IMR-90 (cell line): ENCODE measurements at regions not wholly inside any gene's neighbourhood (a gene's known extent, or its start where the extent isn't known, plus 50 kb on each side); places are given as distances from the start of the nearest gene placed in this dataset.
A peak's percentile ranks its signal among the peaks of the same experiment; 100 is the strongest.

Source experiments
- ATAC-seq: fragments of 200-7000 bp; cut with Tn5 transposase; 2 replicates; pipeline ENCODE4 v1.9.1; 2020; ENCODE audit warnings: low read depth, mild to moderate bottlenecking, moderate library complexity
- BruUV-seq: library from RNA; stranded (reverse); fragments of 400-500 nt; replicated peaks from 2 replicates; lab custom pipeline; 2021; lab: Mats Ljungman, UMichigan
- CTCF ChIA-PET: fragments of 300-600 bp; formaldehyde crosslinking; extraction: SDS; loops from one replicate; lab custom pipeline; 2021; ENCODE audit warnings: antibody characterized with exemption; lab: Yijun Ruan, JAX
- POLR2A ChIA-PET: fragments of 300-600 bp; sonication (Branson Sonifier 250); formaldehyde crosslinking; loops from one replicate; lab custom pipeline; 2022; ENCODE audit warnings: antibody characterized with exemption; ENCODE audit not compliant: unreplicated experiment; lab: Charles Lee
- DNase-seq: peaks from one replicate; pipeline ENCODE4 v3.0.0; 2013
- H2AFZ ChIP-seq: replicated peaks from 2 replicates; pipeline ENCODE3; 2013; ENCODE audit warnings: low read length, mild to moderate bottlenecking; ENCODE audit not compliant: poor library complexity
- H2AK5ac ChIP-seq: 2 replicates; pipeline ENCODE4 v1.6.1; 2013; ENCODE audit warnings: low read depth, low read length, inconsistent platforms
- H2AK9ac ChIP-seq: replicated peaks from 2 replicates; pipeline ENCODE3; 2013; ENCODE audit warnings: mild to moderate bottlenecking, low read depth, low read length, moderate library complexity; ENCODE audit not compliant: poor library complexity
- H2BK120ac ChIP-seq: 2 replicates; pipeline ENCODE4 v1.6.1; 2013; ENCODE audit warnings: low read depth, low read length, inconsistent platforms
- H2BK15ac ChIP-seq: 3 replicates; pipeline ENCODE4 v1.6.1; 2013; ENCODE audit warnings: low read depth, low read length, inconsistent platforms
- H2BK20ac ChIP-seq: 2 replicates; pipeline ENCODE4 v1.6.1; 2013; ENCODE audit warnings: low read depth, mild to moderate bottlenecking, inconsistent platforms, low read length, moderate library complexity
- H2BK5ac ChIP-seq: 2 replicates; pipeline ENCODE4 v1.6.1; 2013; ENCODE audit warnings: mild to moderate bottlenecking, low read depth, low read length, inconsistent platforms; ENCODE audit not compliant: poor library complexity, severe bottlenecking
- H3K14ac ChIP-seq: replicated peaks from 2 replicates; pipeline ENCODE4 v1.6.1; 2013; ENCODE audit warnings: low read depth, low read length, inconsistent platforms
- H3K18ac ChIP-seq: 2 replicates; pipeline ENCODE4 v1.6.1; 2013; ENCODE audit warnings: low read depth, low read length, control low read depth
- H3K23ac ChIP-seq: 2 replicates; pipeline ENCODE4 v1.6.1; 2013; ENCODE audit warnings: low read depth, low read length, inconsistent platforms
- H3K27ac ChIP-seq: 2 replicates; pipeline ENCODE4 v1.5.1; 2013; ENCODE audit warnings: mild to moderate bottlenecking, control low read depth, low read length; ENCODE audit not compliant: insufficient read depth
- H3K27me3 ChIP-seq: 2 replicates; pipeline ENCODE4 v1.6.1; 2013; ENCODE audit warnings: low read length; ENCODE audit not compliant: control insufficient read depth, insufficient read depth
- H3K36me3 ChIP-seq: 2 replicates; pipeline ENCODE4 v1.6.1; 2013; ENCODE audit warnings: low read length, mixed read lengths; ENCODE audit not compliant: control insufficient read depth, insufficient read depth
- H3K4ac ChIP-seq: 2 replicates; pipeline ENCODE4 v1.6.1; 2013; ENCODE audit warnings: low read depth, low read length, inconsistent platforms
- H3K4me1 ChIP-seq: 2 replicates; pipeline ENCODE4 v1.6.1; 2013; ENCODE audit warnings: low read length, mixed read lengths; ENCODE audit not compliant: control insufficient read depth, insufficient read depth
- H3K4me2 ChIP-seq: 2 replicates; pipeline ENCODE4 v1.6.1; 2013; ENCODE audit warnings: low read depth, mild to moderate bottlenecking, control low read depth, low read length, moderate library complexity
- H3K4me3 ChIP-seq: 2 replicates; pipeline ENCODE4 v1.5.1; 2013; ENCODE audit warnings: low read depth, mild to moderate bottlenecking, control low read depth, low read length, moderate library complexity; ENCODE audit not compliant: insufficient read depth
- H3K56ac ChIP-seq: 2 replicates; pipeline ENCODE4 v1.6.1; 2013; ENCODE audit warnings: low read length, inconsistent platforms; ENCODE audit not compliant: insufficient read depth; ENCODE audit errors: extremely low read depth
- H3K79me1 ChIP-seq, 2 experiments: 2 replicates each; pipeline ENCODE4 v1.6.1; 2013; ENCODE audit warnings: low read length in 2 of 2, inconsistent platforms in 1 of 2, low read depth in 1 of 2
- H3K9ac ChIP-seq: 2 replicates; pipeline ENCODE4 v1.6.1; 2013; ENCODE audit warnings: low read depth, low read length, control low read depth
- H3K9me1 ChIP-seq: 2 replicates; pipeline ENCODE4 v1.6.1; 2013; ENCODE audit warnings: low read length, inconsistent platforms; ENCODE audit not compliant: insufficient read depth
- H3K9me3 ChIP-seq: 2 replicates; pipeline ENCODE4 v1.6.1; 2013; ENCODE audit warnings: low read length; ENCODE audit not compliant: control insufficient read depth, insufficient read depth
- H4K20me1 ChIP-seq: 2 replicates; pipeline ENCODE4 v1.6.1; 2013; ENCODE audit warnings: low read length, inconsistent platforms; ENCODE audit not compliant: insufficient read depth
- H4K5ac ChIP-seq: 2 replicates; pipeline ENCODE4 v1.6.1; 2013; ENCODE audit warnings: mild to moderate bottlenecking, low read depth, low read length, control low read depth
- H4K8ac ChIP-seq, 2 experiments: 2 replicates each; pipeline ENCODE4 v1.6.1; 2013; ENCODE audit warnings: low read depth in 2 of 2, low read length in 2 of 2, control low read depth in 1 of 2, inconsistent platforms in 1 of 2
- H4K91ac ChIP-seq: 2 replicates; pipeline ENCODE4 v1.6.1; 2013; ENCODE audit warnings: low read depth, low read length, inconsistent platforms; ENCODE audit not compliant: insufficient read depth
- BHLHE40 ChIP-seq: fragments of 150-350 bp; IDR thresholded peaks from 2 replicates; pipeline ENCODE4 v1.6.1; 2016; ENCODE audit warnings: mild to moderate bottlenecking, low read depth, low read length
- CEBPB ChIP-seq: IDR thresholded peaks from 2 replicates; pipeline ENCODE4 v1.6.1; 2012; ENCODE audit warnings: low read depth, low read length, improper control_type of control experiment
- CHD1 ChIP-seq: IDR thresholded peaks from 2 replicates; pipeline ENCODE4 v1.6.1; 2012; ENCODE audit warnings: low read depth, low read length, improper control_type of control experiment
- FOS ChIP-seq: fragments of 150-350 bp; IDR thresholded peaks from 2 replicates; pipeline ENCODE4 v1.6.1; 2016; ENCODE audit warnings: low read depth, low read length
- MAFK ChIP-seq: IDR thresholded peaks from 2 replicates; pipeline ENCODE4 v1.6.1; 2012; ENCODE audit warnings: low read depth, low read length, improper control_type of control experiment
- MAZ ChIP-seq: IDR thresholded peaks from 2 replicates; pipeline ENCODE4 v1.6.1; 2012; ENCODE audit warnings: low read depth, mild to moderate bottlenecking, low read length, improper control_type of control experiment, moderate library complexity, borderline replicate concordance
- MXI1 ChIP-seq: IDR thresholded peaks from 2 replicates; pipeline ENCODE4 v1.6.1; 2012; ENCODE audit warnings: low read depth, mild to moderate bottlenecking, low read length, moderate library complexity, borderline replicate concordance
- NFE2L2 ChIP-seq: fragments of 150-350 bp; IDR thresholded peaks from 2 replicates; pipeline ENCODE4 v1.6.1; 2016; ENCODE audit warnings: low read depth, mild to moderate bottlenecking, low read length
- POLR2A ChIP-seq: IDR thresholded peaks from 2 replicates; pipeline ENCODE4 v1.6.1; 2012; ENCODE audit warnings: mild to moderate bottlenecking, low read depth, low read length
- RAD21 ChIP-seq: IDR thresholded peaks from 2 replicates; pipeline ENCODE4 v1.6.1; 2012; ENCODE audit warnings: low read length, improper control_type of control experiment
- RCOR1 ChIP-seq: IDR thresholded peaks from 2 replicates; pipeline ENCODE4 v1.6.1; 2012; ENCODE audit warnings: mild to moderate bottlenecking, low read length, improper control_type of control experiment; ENCODE audit not compliant: insufficient replicate concordance
- RFX5 ChIP-seq: IDR thresholded peaks from 2 replicates; pipeline ENCODE4 v1.8.0; 2012; ENCODE audit warnings: low read depth, mild to moderate bottlenecking, low read length, moderate library complexity
- SMC3 ChIP-seq: fragments of 150-350 bp; IDR thresholded peaks from 2 replicates; pipeline ENCODE4 v1.6.1; 2016; ENCODE audit warnings: low read depth, mild to moderate bottlenecking, antibody characterized with exemption, low read length, moderate library complexity
- WGBS, 2 experiments: methylation state at CpG; one replicate each; pipeline versions ENCODE4 v1.1.5 to v1.1.7; 2013; ENCODE audit warnings: missing lambda C conversion rate in 2 of 2; ENCODE audit not compliant: insufficient read length in 1 of 2; ENCODE audit errors: extremely low coverage in 2 of 2; 5-methylcytosine and 5-hydroxymethylcytosine counted together
- dilution Hi-C: fragments of 300-500 bp; cut with HindIII; formaldehyde crosslinking; loops from one replicate; pipeline ENCODE4 v1.14.3; 2018; ENCODE audit warnings: low sequenced_read_pairs; ENCODE audit not compliant: unreplicated experiment
- in situ Hi-C: fragments of 300-500 bp; cut with MboI; formaldehyde crosslinking; loops from 3 replicates; pipeline ENCODE4 v1.14.3; 2019; ENCODE audit warnings: low sequenced_read_pairs, inconsistent platforms, mixed read lengths
- intact Hi-C: fragments of 100-400 bp; cut with micrococcal nuclease; formaldehyde crosslinking; loops from 2 replicates; pipeline ENCODE4 v1.10.0; 2022
- TF ChIP-seq, protein P1 (sequence below): conservative IDR thresholded peaks from 2 replicates; pipeline ENCODE4 v1.5.1; 2012; ENCODE audit warnings: mild to moderate bottlenecking, low read depth, low read length, improper control_type of control experiment
- TF ChIP-seq, protein P2 (sequence below): fragments of 150-350 bp; IDR thresholded peaks from 2 replicates; pipeline ENCODE4 v1.6.1; 2017; ENCODE audit warnings: mild to moderate bottlenecking, antibody characterized with exemption, low read length, low read depth
- TF ChIP-seq, protein P3 (sequence below): fragments of 150-350 bp; IDR thresholded peaks from 2 replicates; pipeline ENCODE4 v1.6.1; 2016; ENCODE audit warnings: low read depth, mild to moderate bottlenecking, low read length, moderate library complexity, borderline replicate concordance

DNA sequence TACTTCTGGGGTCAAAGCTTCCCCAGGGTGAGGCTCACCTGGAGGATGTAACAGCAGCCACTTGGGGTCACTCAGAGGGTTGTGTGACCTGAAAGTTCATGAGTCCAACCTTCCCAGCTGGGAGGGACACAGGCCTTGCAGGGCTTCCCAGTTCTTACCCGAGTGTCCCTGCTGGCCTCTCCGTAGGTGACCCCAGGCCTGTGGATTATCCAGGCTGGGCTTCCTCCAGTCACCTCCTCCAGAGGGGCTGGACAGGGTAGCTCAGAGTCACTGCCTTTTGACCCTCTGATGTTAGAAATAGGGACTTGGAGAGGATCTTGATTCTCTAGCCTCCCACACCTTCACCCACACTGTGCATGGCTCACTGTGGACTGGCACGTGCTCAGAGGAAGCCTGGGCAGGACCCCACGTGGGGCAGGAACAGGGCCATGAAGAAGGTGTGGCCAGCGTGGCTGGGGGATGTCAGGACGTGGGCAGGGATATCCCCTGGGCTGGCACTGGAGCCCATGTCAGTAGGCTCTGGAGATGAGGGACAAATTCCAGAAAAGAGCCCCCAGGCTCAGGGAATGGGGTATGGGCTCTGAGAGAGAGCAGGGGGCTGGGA, 131.8 kb downstream of the ACTL8 start:
- no peak overlapping the region for H2BK120ac ChIP-seq
- no peak overlapping the region for H2BK5ac ChIP-seq
- dilution Hi-C loops (no loop called here), intact Hi-C loops (no loop called here), in situ Hi-C loops (no loop called here)
- H3K4me1 ChIP-seq, result peaks cover 4% of the 10 kb centered on the region; the same call in 1 of the 2 replicates
- no peak overlapping the region for H3K4me3 ChIP-seq
- no peak overlapping the region for H3K4ac ChIP-seq
- H3K79me1 ChIP-seq, result no peaks in the 10 kb centered on the region
- H2AFZ ChIP-seq, result peak overlapping the region; percentile 15
- H3K36me3 ChIP-seq, result no peaks in the 10 kb centered on the region
- H3K27ac ChIP-seq, result no peak overlapping the region
- no peak overlapping the region for H2BK15ac ChIP-seq
- no peak overlapping the region for H2BK20ac ChIP-seq
- no peak overlapping the region for H4K5ac ChIP-seq
- H3K14ac ChIP-seq, result no peak overlapping the region
- H3K9me1 ChIP-seq, result no peaks in the 10 kb centered on the region
- peaks cover 2% of the 10 kb centered on the region; the same call in 1 of the 2 replicates for H3K9me3 ChIP-seq
- BruUV-seq, result no TSS peak
- no peak overlapping the region for H3K56ac ChIP-seq
- H2AK9ac ChIP-seq, result no peak overlapping the region
- 56% methylated on average over 3 of the region's 6 CpGs; no CpG with 5 or more reads in 1 of the 2 experiments for WGBS, 2 experiments
- no peak overlapping the region for H3K4me2 ChIP-seq
- peaks cover 29% of the 10 kb centered on the region for H3K27me3 ChIP-seq
- ChIA-PET CTCF (no interaction called here), POLR2A (no interaction called here)
- no peaks in the 10 kb centered on the region for H4K20me1 ChIP-seq
- no peak overlapping the region for H2AK5ac ChIP-seq
- no peak for ATAC-seq
- no peak overlapping the region for H4K8ac ChIP-seq
- H3K23ac ChIP-seq, result no peak overlapping the region
- no peak overlapping the region for H3K9ac ChIP-seq
- no peak overlapping the region for H4K91ac ChIP-seq
- no peak for DNase-seq
- no peak for TF ChIP-seq RCOR1
- TF ChIP-seq RAD21, result no peak
- TF ChIP-seq BHLHE40, result no peak
- no peak for TF ChIP-seq CEBPB
- no peak for TF ChIP-seq MXI1
- TF ChIP-seq RFX5, result no peak
- TF ChIP-seq, protein P1, sequence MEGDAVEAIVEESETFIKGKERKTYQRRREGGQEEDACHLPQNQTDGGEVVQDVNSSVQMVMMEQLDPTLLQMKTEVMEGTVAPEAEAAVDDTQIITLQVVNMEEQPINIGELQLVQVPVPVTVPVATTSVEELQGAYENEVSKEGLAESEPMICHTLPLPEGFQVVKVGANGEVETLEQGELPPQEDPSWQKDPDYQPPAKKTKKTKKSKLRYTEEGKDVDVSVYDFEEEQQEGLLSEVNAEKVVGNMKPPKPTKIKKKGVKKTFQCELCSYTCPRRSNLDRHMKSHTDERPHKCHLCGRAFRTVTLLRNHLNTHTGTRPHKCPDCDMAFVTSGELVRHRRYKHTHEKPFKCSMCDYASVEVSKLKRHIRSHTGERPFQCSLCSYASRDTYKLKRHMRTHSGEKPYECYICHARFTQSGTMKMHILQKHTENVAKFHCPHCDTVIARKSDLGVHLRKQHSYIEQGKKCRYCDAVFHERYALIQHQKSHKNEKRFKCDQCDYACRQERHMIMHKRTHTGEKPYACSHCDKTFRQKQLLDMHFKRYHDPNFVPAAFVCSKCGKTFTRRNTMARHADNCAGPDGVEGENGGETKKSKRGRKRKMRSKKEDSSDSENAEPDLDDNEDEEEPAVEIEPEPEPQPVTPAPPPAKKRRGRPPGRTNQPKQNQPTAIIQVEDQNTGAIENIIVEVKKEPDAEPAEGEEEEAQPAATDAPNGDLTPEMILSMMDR, result no peak
- TF ChIP-seq, protein P2, sequence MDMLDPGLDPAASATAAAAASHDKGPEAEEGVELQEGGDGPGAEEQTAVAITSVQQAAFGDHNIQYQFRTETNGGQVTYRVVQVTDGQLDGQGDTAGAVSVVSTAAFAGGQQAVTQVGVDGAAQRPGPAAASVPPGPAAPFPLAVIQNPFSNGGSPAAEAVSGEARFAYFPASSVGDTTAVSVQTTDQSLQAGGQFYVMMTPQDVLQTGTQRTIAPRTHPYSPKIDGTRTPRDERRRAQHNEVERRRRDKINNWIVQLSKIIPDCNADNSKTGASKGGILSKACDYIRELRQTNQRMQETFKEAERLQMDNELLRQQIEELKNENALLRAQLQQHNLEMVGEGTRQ, result no peak
- no peak for TF ChIP-seq FOS
- TF ChIP-seq NFE2L2, result no peak
- TF ChIP-seq MAZ, result no peak
- TF ChIP-seq, protein P3, sequence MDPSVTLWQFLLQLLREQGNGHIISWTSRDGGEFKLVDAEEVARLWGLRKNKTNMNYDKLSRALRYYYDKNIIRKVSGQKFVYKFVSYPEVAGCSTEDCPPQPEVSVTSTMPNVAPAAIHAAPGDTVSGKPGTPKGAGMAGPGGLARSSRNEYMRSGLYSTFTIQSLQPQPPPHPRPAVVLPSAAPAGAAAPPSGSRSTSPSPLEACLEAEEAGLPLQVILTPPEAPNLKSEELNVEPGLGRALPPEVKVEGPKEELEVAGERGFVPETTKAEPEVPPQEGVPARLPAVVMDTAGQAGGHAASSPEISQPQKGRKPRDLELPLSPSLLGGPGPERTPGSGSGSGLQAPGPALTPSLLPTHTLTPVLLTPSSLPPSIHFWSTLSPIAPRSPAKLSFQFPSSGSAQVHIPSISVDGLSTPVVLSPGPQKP, result no peak
- TF ChIP-seq POLR2A, result no peak
- no peak for TF ChIP-seq CHD1
- TF ChIP-seq MAFK, result no peak
- no peak for TF ChIP-seq SMC3
- no peak overlapping the region for H3K18ac ChIP-seq
